Hippocampal formation (tissue), 2 donors: ENCODE measurements at regions not wholly inside any gene's neighbourhood (a gene's known extent, or its start where the extent isn't known, plus 50 kb on each side); places are given as distances from the start of the nearest gene placed in this dataset.

ENCODE experiments used
- DNase-seq, 2 donors: peaks; one replicate each; lab custom pipeline; 2025; lab: John Stamatoyannopoulos, UW

DNA sequence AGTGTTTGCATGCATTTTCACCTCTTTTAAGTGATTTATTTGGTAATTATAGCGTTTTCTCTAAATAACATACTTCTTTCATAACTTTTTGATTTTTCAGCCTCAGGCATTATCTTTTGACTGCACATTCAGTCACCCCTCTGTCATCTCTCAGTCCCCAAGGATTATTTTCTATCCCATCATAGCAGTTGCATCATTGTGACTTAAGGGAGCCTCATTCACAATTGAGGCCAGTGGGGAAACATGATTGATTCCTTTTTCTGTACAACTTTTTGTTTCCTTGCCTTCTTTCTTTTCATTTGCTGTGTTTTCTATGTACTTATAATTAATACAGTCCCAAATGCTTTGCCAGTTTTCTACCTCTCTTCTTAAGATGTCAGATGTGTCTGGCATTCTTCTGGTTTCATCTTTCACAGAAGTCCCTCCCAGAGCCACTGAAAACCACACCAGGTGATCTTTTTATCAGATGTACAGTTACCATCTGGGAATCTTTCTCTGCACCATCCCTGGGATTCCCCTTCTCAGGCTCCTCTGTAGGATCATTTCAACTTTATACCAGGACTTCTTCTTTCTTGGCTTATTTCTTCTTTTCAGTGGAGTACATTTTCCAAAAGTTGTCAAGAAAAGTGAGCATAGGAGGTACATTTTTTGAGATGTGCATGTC is 151.4 kb downstream of the RAP2B start:
- DNase-seq = no peak

DNA sequence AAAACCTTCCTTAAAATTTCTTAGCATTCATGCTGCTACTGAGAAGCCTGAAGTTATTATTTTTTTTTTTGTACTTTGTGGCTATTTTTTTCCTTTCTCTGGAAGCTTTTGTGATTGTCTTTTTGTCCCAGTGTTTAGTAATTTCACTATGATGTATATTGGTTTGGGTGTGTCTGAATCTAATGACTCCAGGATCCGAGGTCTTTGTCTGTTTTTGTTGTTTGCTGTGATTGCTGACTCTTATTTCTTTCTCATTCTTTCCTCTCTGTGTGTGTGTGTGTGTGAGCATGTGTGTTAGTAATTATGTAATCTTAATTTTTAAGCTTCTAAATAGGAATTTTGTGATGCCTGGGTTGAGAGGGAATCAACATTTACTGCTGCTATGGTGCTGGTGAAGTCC is 152.0 kb downstream of the RAP2B start:
- DNase-seq = no peak

DNA sequence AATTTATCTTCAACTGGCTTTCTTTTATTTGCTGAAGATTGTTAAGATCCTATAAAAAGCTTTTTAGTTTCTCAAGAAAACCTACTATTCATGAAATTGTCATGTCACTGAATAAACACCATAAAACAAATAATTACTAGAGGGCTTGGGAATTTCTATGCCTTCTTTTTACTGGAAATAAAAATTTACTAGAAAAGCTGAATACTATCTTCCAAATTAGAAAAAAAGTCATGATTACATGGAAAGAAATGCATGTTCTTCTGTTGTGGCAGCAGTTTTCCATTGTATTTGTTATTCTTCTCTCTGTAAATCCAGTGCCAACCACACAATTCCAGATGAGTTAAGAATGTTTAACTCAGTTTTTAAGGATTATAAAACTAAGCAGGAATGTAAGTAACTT is 153.8 kb downstream of the RAP2B start:
- DNase-seq = no peak

DNA sequence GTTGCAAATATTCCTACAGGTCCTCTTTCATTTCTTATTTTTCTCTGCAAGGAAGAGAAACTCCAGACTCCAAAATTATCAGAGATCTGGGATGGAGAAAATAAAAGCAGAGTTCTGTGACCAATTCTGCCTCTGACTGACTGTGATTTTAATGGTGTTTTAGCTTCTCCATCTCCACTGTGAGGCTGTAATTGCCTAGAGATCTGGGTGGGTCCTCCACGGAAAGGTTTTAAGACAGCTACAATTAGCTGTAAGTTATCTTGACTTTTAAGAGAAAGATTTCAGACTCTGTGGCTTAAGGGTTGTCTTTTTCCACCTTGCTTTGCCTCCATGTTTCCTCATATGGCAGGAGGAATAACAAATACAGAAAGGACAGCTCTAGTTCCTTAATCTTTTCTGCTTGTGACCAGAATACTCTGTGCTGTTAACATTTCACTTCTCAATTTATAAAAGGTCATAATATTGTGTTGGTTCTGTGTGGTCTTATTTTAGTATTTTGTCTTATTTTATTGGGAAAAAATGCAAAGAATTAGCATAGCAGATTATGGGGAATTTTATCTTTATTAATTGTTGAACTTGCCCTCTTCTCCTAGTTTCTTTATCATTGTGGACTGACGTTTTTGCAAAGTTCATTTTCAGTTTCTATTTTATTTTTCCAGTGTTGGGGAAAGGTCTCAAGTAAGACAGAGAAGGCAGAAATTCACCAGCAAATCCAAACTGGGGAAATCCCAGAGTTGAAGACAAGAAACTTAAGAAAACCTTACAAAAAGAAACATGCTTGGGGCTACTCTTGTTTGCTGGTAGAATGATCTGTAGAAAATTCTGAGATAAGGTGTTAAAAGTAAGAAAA is 157.9 kb downstream of the RAP2B start:
- no peak for DNase-seq

DNA sequence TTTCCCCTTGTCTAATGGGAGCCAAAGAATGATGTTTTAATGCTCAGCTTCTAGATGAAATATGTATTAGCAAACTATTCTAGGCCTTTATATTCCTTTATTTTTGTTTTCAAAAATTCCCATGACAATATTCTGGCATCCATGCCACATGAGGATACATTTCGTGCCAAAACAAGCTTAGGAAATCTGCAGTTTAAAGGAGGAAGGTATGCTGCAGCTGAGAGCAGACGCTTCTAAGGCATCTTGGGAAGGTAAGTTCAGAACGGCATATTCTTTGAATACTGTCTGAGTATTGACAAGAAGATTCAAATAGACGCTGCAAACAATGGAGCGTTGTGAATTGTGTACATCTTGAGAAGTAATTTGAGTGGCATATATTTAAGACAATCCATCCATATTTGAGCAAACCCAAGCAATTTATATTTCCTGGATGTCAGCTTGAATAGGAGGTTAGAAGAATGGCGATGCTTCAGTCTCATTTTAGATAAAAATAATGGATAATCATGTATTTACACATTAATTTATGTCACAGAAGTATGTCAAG is 158.6 kb downstream of the RAP2B start:
- no peak for DNase-seq

DNA sequence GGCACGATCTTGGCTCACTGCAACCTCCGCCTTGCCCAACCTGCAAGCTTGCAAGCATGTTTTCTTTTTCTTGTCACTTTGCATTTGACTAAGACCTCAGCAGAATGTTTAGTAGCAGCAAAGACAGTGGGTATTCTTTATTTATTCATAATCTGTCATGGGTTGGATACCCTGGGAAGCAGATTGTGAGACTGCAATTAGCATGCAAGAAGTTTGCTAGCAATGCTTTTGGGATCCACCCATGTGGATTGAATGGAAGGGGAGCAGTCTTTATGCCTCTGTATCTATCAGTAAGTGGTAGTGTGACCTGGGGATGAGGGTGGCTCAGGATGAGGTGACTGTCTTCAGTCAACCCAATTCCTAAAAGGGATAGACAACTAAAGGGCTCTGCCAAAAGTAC is 166.7 kb downstream of the RAP2B start:
- DNase-seq = no peak

DNA sequence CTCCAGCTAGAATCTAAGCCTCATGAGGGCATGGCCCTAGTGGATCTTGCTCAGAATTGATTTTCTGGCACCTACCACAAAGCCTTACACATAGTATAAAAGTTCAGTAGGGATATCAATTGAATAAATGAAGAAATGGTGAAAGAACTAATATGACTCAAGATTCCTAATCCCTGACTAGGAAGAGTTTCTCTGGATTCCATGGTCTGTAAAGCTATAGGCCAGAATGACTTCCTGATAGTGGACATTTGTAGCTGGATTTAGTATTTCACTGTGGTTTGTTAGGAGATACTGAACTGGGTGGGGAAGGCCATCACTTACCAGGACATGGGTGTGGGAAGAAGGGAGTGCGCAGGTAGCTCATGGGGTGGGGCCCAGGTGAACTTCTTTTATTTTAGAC is 168.9 kb downstream of the RAP2B start:
- DNase-seq = no peak

DNA sequence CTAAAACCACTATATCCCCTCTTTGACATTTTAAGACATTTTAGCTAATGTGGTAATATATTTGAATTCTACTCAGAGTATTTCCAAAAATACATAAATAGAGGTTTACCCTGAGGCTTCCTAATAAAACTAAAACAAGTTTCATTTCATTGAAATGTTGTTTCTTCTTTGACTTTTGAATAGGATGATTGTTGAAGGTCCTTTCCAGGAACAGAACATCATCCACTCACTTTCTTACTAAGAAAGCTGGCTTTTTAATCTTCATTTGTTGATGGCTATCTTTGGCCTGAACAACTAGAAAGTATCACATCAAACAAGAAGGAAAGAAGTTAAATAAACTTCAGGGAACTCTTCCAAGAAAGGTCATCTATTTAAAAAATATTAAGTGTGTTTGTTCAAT is 169.7 kb downstream of the RAP2B start:
- DNase-seq = no peak

DNA sequence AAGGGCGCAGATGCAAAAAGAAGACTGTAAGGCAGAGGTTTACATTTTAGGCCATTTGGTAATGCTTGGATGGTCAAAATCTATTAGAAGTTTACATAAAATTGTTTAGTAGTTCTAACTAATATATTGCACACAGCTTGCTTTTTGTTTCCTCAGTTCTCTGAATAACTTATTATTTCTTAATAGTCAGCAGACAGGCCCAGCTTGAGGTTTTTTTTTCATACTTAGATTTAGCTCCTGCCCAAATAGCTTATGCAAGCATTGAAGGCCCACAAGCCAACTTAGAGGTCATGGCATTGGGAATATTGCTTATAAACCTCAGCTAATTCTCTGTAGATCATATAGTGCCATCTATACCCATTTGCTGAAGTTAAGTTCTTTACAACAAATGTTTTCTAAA is 172.5 kb downstream of the RAP2B start:
- DNase-seq = no peak

DNA sequence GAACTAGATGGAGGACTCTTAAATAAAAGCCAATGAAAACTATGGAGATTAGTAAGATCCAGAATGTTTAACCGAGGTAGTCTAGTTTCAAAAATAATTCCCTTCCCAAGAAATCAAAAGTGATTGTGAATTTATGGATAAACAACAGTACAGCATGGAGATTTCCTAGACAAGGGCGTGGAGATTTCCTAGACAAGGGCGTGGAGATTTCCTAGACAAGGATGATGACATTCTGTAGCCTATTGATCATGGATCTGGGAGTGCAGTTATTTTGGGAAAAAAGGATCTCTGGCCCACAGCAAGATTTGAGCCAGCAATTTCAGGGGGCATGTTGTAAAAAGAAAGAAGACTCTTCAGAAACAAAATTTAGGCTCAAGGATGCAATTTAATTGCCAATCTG is 175.3 kb downstream of the RAP2B start:
- DNase-seq = no peak

DNA sequence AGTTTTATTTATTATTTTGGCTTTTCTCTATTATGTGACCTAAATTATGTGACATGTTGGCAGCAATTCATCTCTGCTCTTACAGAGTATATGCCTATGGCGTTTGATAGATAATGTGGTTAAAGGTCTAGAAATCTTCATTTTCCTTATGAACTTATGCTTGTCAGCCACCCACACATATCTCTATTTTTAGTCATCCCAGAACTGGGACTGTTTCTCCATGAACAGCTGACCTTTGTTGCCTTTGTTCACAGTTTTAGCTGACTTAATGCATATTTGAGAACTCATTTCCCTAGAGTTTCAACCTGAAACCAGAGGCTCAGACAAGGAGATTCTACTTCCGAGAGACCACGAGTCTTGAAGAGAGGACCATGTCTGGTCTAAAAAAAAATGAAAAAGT is 176.5 kb downstream of the RAP2B start:
- DNase-seq = no peak

DNA sequence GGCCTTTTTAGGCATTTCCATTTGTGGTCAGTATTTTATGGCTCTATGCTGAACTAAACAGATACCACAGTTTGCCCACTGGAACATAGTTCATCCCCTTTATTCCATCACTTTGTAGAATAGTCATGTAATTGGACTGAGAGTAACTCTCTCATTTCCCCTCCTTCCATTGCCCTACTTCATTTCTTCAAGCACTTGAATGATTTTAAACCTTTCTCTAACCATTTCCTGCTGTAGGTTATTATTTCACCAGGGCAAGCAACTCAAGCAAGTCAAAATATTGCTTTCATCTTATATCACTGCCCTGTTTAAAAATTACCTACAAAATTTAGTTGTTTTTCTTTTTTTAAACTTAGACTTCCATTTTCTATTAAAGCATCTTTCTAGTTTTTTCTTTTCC is 177.0 kb downstream of the RAP2B start:
- no peak for DNase-seq

DNA sequence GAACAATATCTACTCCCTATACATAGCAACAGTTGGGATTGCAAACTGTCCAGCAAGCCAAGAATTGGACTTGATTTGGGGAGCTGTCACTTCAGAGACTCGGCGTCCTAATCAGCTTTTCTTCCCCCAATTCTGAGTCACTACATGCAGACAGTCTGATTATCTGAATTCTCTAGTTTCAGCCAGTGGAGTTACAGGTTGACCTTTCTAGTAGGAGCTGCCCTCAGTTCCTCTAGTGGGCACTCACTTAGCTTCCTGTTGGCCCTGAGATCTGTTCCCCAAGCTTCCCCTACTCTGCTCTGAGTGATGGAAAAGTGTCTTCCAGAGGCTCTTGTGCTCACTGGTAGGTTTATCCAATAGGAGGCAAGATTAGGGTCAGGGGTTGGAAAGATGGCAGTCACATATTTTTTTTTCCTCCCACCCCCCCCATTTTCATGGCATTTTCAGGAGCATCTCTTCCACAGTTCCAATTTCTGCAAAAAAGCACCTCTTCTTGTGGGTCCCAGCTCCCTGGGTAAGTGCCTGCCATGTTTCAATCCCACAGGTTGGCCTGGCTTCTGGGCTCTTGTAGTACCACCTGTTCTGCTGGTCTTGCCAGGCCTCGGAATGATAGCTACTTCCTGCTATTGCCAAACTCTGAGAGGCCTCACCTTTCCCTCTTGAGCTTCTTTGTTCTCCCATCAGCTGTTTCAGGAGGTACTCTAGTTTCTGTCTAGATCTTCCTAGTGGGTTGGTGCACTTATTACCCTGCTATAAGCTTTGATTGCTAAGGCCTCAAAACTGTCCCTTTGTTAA is 182.2 kb downstream of the RAP2B start:
- no peak for DNase-seq

DNA sequence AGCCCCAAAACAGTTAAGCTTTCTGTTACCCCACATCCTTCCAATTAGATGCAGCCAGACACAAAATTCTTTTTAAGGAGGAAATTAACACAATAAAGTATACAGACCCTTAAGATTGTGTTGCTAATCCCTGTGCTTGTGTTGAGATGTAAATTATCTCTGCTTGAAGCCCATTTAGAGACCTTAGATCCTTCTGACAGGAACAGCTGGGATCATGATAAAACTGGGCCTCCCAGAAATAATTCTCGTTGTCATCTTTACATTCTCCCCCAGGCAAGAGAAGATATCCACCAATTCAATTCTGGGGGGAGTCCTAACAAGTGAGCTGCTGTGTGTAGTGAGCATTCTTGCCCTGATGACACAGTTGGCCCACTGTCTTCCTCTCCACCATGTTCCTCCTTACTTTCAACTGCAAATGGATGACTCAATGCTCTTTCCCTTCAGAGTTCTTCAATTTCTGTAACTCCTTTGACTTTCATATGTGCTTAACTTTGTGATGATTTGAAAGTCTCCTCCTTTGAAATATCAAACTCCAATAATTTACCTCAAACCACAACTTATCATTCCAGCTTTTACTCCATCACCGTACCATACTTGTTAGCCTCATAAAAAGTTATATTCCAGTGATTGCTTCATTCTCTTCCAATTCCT is 186.6 kb downstream of the RAP2B start:
- no peak for DNase-seq

DNA sequence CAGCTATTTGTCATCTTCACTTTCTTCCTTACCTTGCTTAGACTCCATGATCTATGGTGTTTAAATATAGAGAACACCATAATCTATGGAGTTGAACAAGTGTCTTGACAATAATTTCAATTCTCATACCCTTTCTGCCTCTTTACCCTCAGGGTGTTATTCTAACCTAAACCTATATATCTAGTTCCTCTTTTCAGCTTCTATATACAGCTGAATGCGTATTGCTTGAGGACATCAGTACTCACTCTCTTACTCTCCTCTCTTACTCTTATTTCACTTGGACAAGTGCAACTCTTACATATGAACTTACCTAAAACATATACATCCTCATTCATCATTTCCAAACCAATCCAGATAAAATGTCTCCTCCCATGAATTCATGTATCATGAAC is 187.1 kb downstream of the RAP2B start:
- DNase-seq = no peak

DNA sequence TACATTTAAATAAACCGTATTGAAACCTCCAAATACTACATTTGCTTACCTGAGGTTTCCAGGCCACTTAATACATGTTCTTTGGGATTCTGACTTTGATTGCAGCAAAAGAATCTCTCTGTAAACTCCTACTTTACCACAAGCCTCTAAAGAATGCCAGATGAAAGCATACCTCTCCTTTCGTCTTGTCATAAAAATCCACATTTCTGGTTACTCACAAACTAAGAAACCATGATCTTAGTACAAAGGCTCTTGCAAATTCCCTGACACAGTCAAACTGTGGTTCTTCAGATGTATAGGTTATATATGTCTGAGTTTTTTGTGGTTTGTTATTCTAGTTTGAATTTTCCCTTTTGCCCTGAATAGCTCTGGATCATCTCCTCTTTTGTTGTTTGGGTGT is 188.4 kb downstream of the RAP2B start:
- DNase-seq = no peak

DNA sequence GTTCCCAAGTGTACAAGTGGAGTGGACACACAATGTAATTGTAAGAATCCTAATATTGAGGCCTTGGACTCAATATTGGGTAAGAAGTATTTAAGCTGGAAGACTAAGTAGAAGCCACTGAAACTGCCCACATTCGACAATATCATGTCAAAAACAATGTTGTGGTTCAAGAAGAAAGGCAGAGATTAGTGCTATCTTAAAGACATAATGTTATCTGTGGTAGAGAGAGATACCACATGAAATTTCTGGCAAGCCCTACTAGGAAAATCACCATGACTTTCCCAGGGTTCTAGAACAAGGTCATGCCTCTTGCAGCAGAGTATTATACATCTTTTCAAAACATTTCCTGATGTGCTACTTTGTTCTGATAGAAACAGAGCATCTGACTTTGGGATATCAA is 192.6 kb downstream of the RAP2B start:
- DNase-seq = no peak

DNA sequence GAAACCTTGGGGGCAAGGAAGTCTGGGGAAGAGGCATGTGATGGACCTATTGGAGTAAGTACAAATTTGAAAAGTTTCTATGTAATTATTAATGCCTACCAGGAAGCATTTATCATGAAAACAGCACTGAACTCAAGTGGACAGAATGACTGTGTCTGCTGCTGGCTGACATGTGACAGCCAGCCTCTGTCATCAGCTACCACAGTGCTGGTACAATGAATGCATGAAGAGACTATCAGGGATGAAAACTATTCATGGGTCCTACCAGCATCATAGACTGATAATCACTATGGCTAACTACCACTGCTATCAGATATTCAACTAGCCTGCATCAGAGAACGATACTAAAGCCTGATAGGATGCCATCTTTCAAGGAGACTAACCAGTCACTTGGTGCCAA is 193.5 kb downstream of the RAP2B start:
- no peak for DNase-seq

DNA sequence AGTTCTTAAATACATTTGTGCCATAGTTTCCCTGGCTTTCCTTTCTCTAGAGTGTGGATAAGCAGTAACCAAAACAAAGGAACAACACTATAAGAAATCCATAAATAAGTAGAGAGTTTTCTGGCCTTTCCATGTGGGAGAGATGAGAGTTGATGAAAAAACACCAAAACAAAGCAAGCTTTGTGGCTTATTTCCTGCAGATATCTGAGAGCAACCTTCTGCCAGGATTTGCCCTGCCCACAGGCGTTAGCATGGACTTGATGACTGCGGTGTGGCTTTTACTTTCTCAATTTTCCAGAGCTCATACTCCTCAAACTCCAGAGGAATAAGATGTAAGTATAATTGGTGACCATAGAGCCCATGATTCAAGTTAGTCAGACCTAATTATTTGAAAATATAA is 194.9 kb downstream of the RAP2B start:
- no peak for DNase-seq

DNA sequence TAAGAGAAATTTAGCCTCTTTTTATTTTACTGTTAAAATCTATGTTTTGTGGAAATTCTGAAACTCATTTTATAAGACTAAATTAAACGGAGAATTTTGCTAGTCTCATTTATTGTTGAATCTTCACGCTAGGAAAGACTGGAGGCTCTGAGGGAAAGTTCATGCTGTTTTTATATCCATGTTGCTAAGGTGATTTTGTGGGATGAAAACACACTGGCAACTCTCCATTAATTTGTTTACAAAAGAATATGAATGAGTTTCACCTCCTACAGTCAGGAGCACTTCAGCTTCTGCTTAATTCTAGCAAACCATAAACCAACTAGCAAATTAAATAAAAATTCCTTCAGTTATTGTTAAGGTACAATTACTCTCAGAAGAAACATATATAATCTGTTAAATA is 195.4 kb downstream of the RAP2B start:
- peak in 1 of 2 donors; percentile 41 for DNase-seq

DNA sequence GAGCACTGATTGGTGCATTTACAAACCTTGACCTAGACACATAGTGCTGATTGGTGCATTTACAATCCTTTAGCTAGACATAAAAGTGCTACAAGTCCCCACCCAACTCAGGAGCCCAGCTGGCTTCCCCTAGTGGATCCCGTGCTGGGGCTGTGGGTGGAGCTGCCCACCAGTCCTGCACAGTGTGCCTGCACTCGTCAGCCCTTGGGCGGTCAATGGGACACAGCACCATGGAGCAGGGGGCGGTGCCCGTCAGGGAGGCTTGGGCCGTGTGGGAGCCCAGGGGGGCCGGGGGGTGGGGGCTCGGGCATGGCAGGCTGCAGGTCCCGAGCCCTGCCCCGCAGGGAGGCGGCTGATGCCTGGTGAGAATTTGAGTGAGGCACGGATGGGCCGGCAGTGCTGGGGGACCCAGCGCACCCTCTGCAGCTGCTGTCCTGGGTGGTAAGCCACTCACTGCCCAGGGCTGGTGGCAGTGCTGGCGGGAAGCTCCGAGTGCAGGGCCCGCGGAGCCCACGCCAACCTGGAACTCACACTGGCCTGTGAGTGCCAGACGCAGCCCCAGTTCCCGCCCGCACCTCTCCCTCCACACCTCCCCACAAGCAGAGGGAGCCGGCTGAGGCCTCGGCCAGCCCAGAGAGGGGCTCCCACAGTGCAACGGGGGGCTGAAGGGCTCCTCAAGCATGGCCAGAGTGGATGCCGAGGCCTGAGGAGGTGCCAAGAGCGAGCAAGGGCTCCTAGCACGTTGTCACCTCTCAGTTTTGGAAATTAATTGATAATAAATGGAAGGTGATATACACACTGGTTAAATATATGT is 207.7 kb downstream of the RAP2B start:
- DNase-seq = no peak
